H1 (cell line): ENCODE measurements at regions not wholly inside any gene's neighbourhood (a gene's known extent, or its start where the extent isn't known, plus 50 kb on each side); places are given as distances from the start of the nearest gene placed in this dataset.

Experiments used
- CTCF ChIA-PET: fragments of 300-600 bp; sonication (Branson Sonifier 250); formaldehyde crosslinking; loops from one replicate; lab custom pipeline; 2021; ENCODE audit not compliant: partially characterized antibody; lab: Charles Lee
- POLR2A ChIA-PET: fragments of 300-600 bp; sonication (Branson Sonifier 250); formaldehyde crosslinking; loops from one replicate; lab custom pipeline; 2021; ENCODE audit warnings: inconsistent platforms; ENCODE audit not compliant: partially characterized antibody; lab: Charles Lee
- DNase-seq, 2 experiments: peaks; one replicate each; pipeline versions ENCODE4 v3.0.0 to v3.0.0-alpha.2; 2010 to 2022; ENCODE audit warnings: low spot score in 2 of 2, low read depth in 1 of 2, mixed read lengths in 1 of 2
- FAIRE-seq: peaks from 2 replicates; lab custom pipeline; 2011; peaks lifted over from hg19 to GRCh38; lab: Jason Lieb, UNC
- H2AFZ ChIP-seq: 2 replicates; pipeline ENCODE4 v1.8.1; 2012; ENCODE audit warnings: low read length, inconsistent platforms
- H2AK5ac ChIP-seq: 2 replicates; pipeline ENCODE4 v1.6.1; 2013; ENCODE audit warnings: low read depth, low read length
- H2BK120ac ChIP-seq: replicated peaks from 2 replicates; pipeline ENCODE3; 2013; ENCODE audit warnings: low read depth, low read length, inconsistent platforms
- H2BK12ac ChIP-seq: 2 replicates; pipeline ENCODE4 v1.6.1; 2013; ENCODE audit warnings: low read depth, low read length
- H2BK15ac ChIP-seq: 2 replicates; pipeline ENCODE4 v1.6.1; 2013; ENCODE audit warnings: low read length
- H2BK20ac ChIP-seq: 2 replicates; pipeline ENCODE4 v1.6.1; 2013; ENCODE audit warnings: low read length
- H2BK5ac ChIP-seq: 2 replicates; pipeline ENCODE4 v1.6.1; 2013; ENCODE audit warnings: low read depth, low read length
- H3K14ac ChIP-seq: 2 replicates; pipeline ENCODE4 v1.6.1; 2013; ENCODE audit warnings: inconsistent platforms; ENCODE audit not compliant: insufficient read length
- H3K18ac ChIP-seq: 2 replicates; pipeline ENCODE4 v1.6.1; 2013; ENCODE audit warnings: low read length; ENCODE audit errors: extremely low read depth
- H3K23ac ChIP-seq: 2 replicates; pipeline ENCODE4 v1.6.1; 2013; ENCODE audit warnings: inconsistent platforms; ENCODE audit not compliant: insufficient read length
- H3K23me2 ChIP-seq: 2 replicates; pipeline ENCODE4 v1.6.1; 2013; ENCODE audit warnings: low read depth, low read length
- H3K27ac ChIP-seq: 2 replicates; pipeline ENCODE4 v1.6.1; 2011; ENCODE audit warnings: low read depth, low read length, inconsistent platforms
- H3K27me3 ChIP-seq, 4 experiments: replicated peaks in 1 of 4; 1 replicate in 1 of 4; 2 replicates in 3 of 4; pipeline versions ENCODE4 v1.6.1 to v1.8.1; 2011 to 2013; ENCODE audit warnings: low read length in 3 of 4, mild to moderate bottlenecking in 3 of 4, inconsistent platforms in 2 of 4, mixed read lengths in 2 of 4, moderate library complexity in 1 of 4; ENCODE audit not compliant: control insufficient read depth in 3 of 4, insufficient read depth in 3 of 4; ENCODE audit errors: extremely low read depth in 1 of 4
- H3K36me3 ChIP-seq, 4 experiments: 2 replicates each; pipeline versions ENCODE4 v1.6.1 to v1.8.1; 2011 to 2013; ENCODE audit warnings: mild to moderate bottlenecking in 4 of 4, low read length in 3 of 4, moderate library complexity in 2 of 4, control low read depth in 1 of 4, inconsistent platforms in 1 of 4; ENCODE audit not compliant: insufficient read depth in 4 of 4, control insufficient read depth in 2 of 4
- H3K4ac ChIP-seq: replicated peaks from 2 replicates; pipeline ENCODE3; 2013; ENCODE audit warnings: low read length, low read depth, mixed read lengths, inconsistent platforms; ENCODE audit not compliant: insufficient read length
- H3K4me1 ChIP-seq, 4 experiments: replicated peaks in 1 of 4; 1 replicate in 1 of 4; 2 replicates in 3 of 4; pipeline versions ENCODE4 v1.6.1 to v1.8.1; 2011 to 2013; ENCODE audit warnings: low read length in 3 of 4, inconsistent platforms in 2 of 4, mixed read lengths in 1 of 4; ENCODE audit not compliant: insufficient read depth in 4 of 4, control insufficient read depth in 3 of 4
- H3K4me2 ChIP-seq, 2 experiments: 2 replicates each; pipeline versions ENCODE4 v1.6.1 to v1.8.1; 2011 to 2013; ENCODE audit warnings: low read depth in 2 of 2, low read length in 2 of 2, control low read depth in 1 of 2, inconsistent platforms in 1 of 2, mild to moderate bottlenecking in 1 of 2; ENCODE audit not compliant: insufficient read depth in 1 of 2
- H3K4me3 ChIP-seq, 4 experiments: fragments of 200-600, 300-600 bp in 1 of 4; sonication (generic), shearing (Covaris generic), sonication (Bioruptor Twin) in 1 of 4; 2 replicates each; pipeline versions ENCODE4 v1.5.1 to v1.8.1; 2011 to 2016; ENCODE audit warnings: low read length in 4 of 4, low read depth in 3 of 4, control low read depth in 2 of 4, inconsistent platforms in 2 of 4, mild to moderate bottlenecking in 2 of 4, mixed read lengths in 1 of 4, moderate library complexity in 1 of 4; ENCODE audit not compliant: insufficient read depth in 2 of 4; ENCODE audit errors: extremely low read depth in 1 of 4
- H3K56ac ChIP-seq: replicated peaks from 2 replicates; pipeline ENCODE3; 2013; ENCODE audit warnings: low read depth, mild to moderate bottlenecking, mixed read lengths, low read length, inconsistent platforms; ENCODE audit not compliant: insufficient read length
- H3K79me1 ChIP-seq: 2 replicates; pipeline ENCODE4 v1.6.1; 2013; ENCODE audit warnings: low read depth, low read length, control low read depth
- H3K79me2 ChIP-seq, 2 experiments: 2 replicates each; pipeline versions ENCODE4 v1.6.1 to v1.8.1; 2012 to 2013; ENCODE audit warnings: low read length in 2 of 2, mild to moderate bottlenecking in 2 of 2, inconsistent platforms in 1 of 2; ENCODE audit not compliant: insufficient read depth in 2 of 2, control insufficient read depth in 1 of 2
- H3K9ac ChIP-seq, 4 experiments: replicated peaks in 1 of 4; 1 replicate in 1 of 4; 2 replicates in 3 of 4; pipeline versions ENCODE4 v1.6.1 to v1.8.1; 2011 to 2013; ENCODE audit warnings: low read depth in 3 of 4, low read length in 3 of 4, control low read depth in 2 of 4, mild to moderate bottlenecking in 2 of 4, moderate library complexity in 2 of 4, inconsistent platforms in 1 of 4; ENCODE audit errors: extremely low read depth in 1 of 4
- H3K9me3 ChIP-seq, 2 experiments: 2 replicates each; pipeline versions ENCODE4 v1.6.1 to v1.8.1; 2012 to 2013; ENCODE audit warnings: mild to moderate bottlenecking in 2 of 2, moderate library complexity in 2 of 2, control low read depth in 1 of 2, inconsistent platforms in 1 of 2, low read depth in 1 of 2, low read length in 1 of 2, mixed read lengths in 1 of 2; ENCODE audit not compliant: insufficient read depth in 2 of 2
- H4K20me1 ChIP-seq, 2 experiments: replicated peaks in 1 of 2; 2 replicates each; pipeline versions ENCODE3 to v1.8.1; 2011 to 2013; ENCODE audit warnings: inconsistent platforms in 2 of 2, low read length in 2 of 2, mild to moderate bottlenecking in 1 of 2; ENCODE audit not compliant: insufficient read depth in 2 of 2, control insufficient read depth in 1 of 2
- H4K5ac ChIP-seq: 2 replicates; pipeline ENCODE4 v1.6.1; 2013; ENCODE audit warnings: low read length, low read depth, mixed read lengths, inconsistent platforms; ENCODE audit not compliant: insufficient read length
- H4K8ac ChIP-seq: 2 replicates; pipeline ENCODE4 v1.8.0; 2013; ENCODE audit warnings: mild to moderate bottlenecking, moderate library complexity, low read length, inconsistent platforms; ENCODE audit not compliant: insufficient read depth; ENCODE audit errors: extremely low read depth
- H4K91ac ChIP-seq: replicated peaks from 2 replicates; pipeline ENCODE3; 2013; ENCODE audit warnings: low read length, mixed read lengths, inconsistent platforms; ENCODE audit not compliant: insufficient read length
- ATF3 ChIP-seq: IDR thresholded peaks from 2 replicates; pipeline ENCODE4 v1.6.1; 2011; ENCODE audit warnings: low read depth, mild to moderate bottlenecking, low read length; ENCODE audit not compliant: insufficient read depth
- KDM1A ChIP-seq: fragments of 200-600, 300-600 bp; sonication (generic); IDR thresholded peaks from 2 replicates; pipeline ENCODE4 v1.7.1; 2016; ENCODE audit warnings: mild to moderate bottlenecking, low read length, borderline replicate concordance
- SIRT6 ChIP-seq: IDR thresholded peaks from one replicate; pipeline ENCODE4 v1.7.1; 2012; ENCODE audit warnings: low read length, inconsistent platforms
- SUZ12 ChIP-seq: fragments of 200-600 bp; sonication (generic); IDR thresholded peaks from 2 replicates; pipeline ENCODE4 v1.6.1; 2012; ENCODE audit warnings: mild to moderate bottlenecking, inconsistent platforms, low read length, moderate library complexity, mixed read lengths
- WGBS, 2 experiments: shearing (Covaris generic) in 1 of 2; methylation state at CpG; one replicate each; pipeline versions ENCODE4 v1.1.6 to v1.1.7; 2013 to 2015; ENCODE audit warnings: low lambda C conversion rate in 2 of 2, mixed read lengths in 2 of 2, inconsistent platforms in 1 of 2, low coverage in 1 of 2, missing lambda C conversion rate in 1 of 2; ENCODE audit not compliant: insufficient replicate concordance in 2 of 2, insufficient coverage in 1 of 2, insufficient read length in 1 of 2; ENCODE audit errors: extremely low coverage in 1 of 2, missing lambda C conversion rate in 1 of 2; 5-methylcytosine and 5-hydroxymethylcytosine counted together

- no peak overlapping the region for H2BK120ac ChIP-seq
- H3K4me2 ChIP-seq: no peak overlapping the region
- H3K4me1 ChIP-seq: peaks cover 0 to 3% (median under 1%) of the 10 kb centered on the region in 4 experiments; a peak in 2 of 7 replicates
- ChIA-PET CTCF (interaction anchor here (1.0 kb wide), 1 partner anchor 262 kb away, joined by 3 read pairs; no protein-coding TSS in a partner anchor), POLR2A (no interaction called here)
- no peak overlapping the region for H3K27ac ChIP-seq
- no peak overlapping the region for H3K56ac ChIP-seq
- no peaks in the 10 kb centered on the region for H3K27me3 ChIP-seq
- 91% methylated on average over 4 of the region's 4 CpGs; no CpG with 5 or more reads in 1 of the 2 experiments for WGBS, 2 experiments
- H3K36me3 ChIP-seq: no peaks in the 10 kb centered on the region
- no peak overlapping the region for H2BK5ac ChIP-seq
- no peaks in the 10 kb centered on the region for H3K79me2 ChIP-seq
- no peak overlapping the region for H3K14ac ChIP-seq
- no peak overlapping the region for H2BK15ac ChIP-seq
- no peak overlapping the region for H4K91ac ChIP-seq
- no peak for FAIRE-seq
- H3K4ac ChIP-seq: no peak overlapping the region
- H4K5ac ChIP-seq: no peak overlapping the region
- DNase-seq: no peak
- no peaks in the 10 kb centered on the region for H3K23me2 ChIP-seq
- TF ChIP-seq SIRT6 (no peak), SUZ12 (no peak), KDM1A (no peak), ATF3 (no peak)
- TF ChIP-seq, all 59 proteins: peak for 0
- Histone ChIP-seq H2BK20ac (no peak overlapping the region), H3K23ac (no peak overlapping the region), H2BK12ac (no peak overlapping the region), H2AK5ac (no peak overlapping the region), H3K9me3 (no peaks in the 10 kb centered on the region), H3K4me3 (no peak overlapping the region), H3K9ac (no peak overlapping the region), H4K8ac (no peak overlapping the region), H2AFZ (no peak overlapping the region), H3K18ac (no peak overlapping the region), H4K20me1 (no peaks in the 10 kb centered on the region), H3K79me1 (no peaks in the 10 kb centered on the region)
These were observed 318.9 kb downstream of the DLEU7 start for GRCh38 chr13:50524560-50524959.
